ENCODE measurements at regions not wholly inside any gene's neighbourhood (a gene's known extent, or its start where the extent isn't known, plus 50 kb on each side); places are given as distances from the start of the nearest gene placed in this dataset.

GRCh38 chr2:10217489-10218435 lies 84.9 kb upstream of the HPCAL1 start:
- no peak for DNase-seq
- no peak overlapping the region for H2AFZ ChIP-seq (ENCODE audit: low read length)
- no peak overlapping the region for H3K4me3 ChIP-seq (ENCODE audit: low read length)
- no peak overlapping the region for H3K4me2 ChIP-seq (ENCODE audit: low read depth, low read length, poor library complexity, severe bottlenecking)
- H3K79me2 ChIP-seq (ENCODE audit: low read length) = no peaks in the 10 kb centered on the region
- no peak overlapping the region for H3K9ac ChIP-seq (ENCODE audit: low read length)
- H3K36me3 ChIP-seq (ENCODE audit: insufficient read depth, low read length) = no peaks in the 10 kb centered on the region
- H3K27ac ChIP-seq (ENCODE audit: low read length) = no peak overlapping the region
- H3K4me1 ChIP-seq (ENCODE audit: low read length) = no peaks in the 10 kb centered on the region
- no peaks in the 10 kb centered on the region for H3K27me3 ChIP-seq (ENCODE audit: low read length)
- no peaks in the 10 kb centered on the region for H3K9me2 ChIP-seq (replicated peaks; ENCODE audit: insufficient read depth, low read length)
- no peaks in the 10 kb centered on the region for H4K20me1 ChIP-seq (ENCODE audit: insufficient read depth, low read depth, low read length)
- H3K9me3 ChIP-seq (ENCODE audit: low read length) = no peaks in the 10 kb centered on the region

- no peaks in the 10 kb centered on the region for H3K4me1 ChIP-seq (ENCODE audit: low read length)
- H2AFZ ChIP-seq (ENCODE audit: low read length) = no peak overlapping the region
- no peak overlapping the region for H3K4me2 ChIP-seq (ENCODE audit: low read depth, low read length, poor library complexity, severe bottlenecking)
- H3K9ac ChIP-seq (ENCODE audit: low read length) = no peak overlapping the region
- H3K9me2 ChIP-seq (replicated peaks; ENCODE audit: insufficient read depth, low read length) = no peaks in the 10 kb centered on the region
- no peaks in the 10 kb centered on the region for H3K36me3 ChIP-seq (ENCODE audit: insufficient read depth, low read length)
- no peaks in the 10 kb centered on the region for H4K20me1 ChIP-seq (ENCODE audit: insufficient read depth, low read depth, low read length)
- H3K27me3 ChIP-seq (ENCODE audit: low read length) = no peaks in the 10 kb centered on the region
- no peak overlapping the region for H3K27ac ChIP-seq (ENCODE audit: low read length)
- H3K9me3 ChIP-seq (ENCODE audit: low read length) = no peaks in the 10 kb centered on the region
- no peak for DNase-seq
- no peaks in the 10 kb centered on the region for H3K79me2 ChIP-seq (ENCODE audit: low read length)
- no peak overlapping the region for H3K4me3 ChIP-seq (ENCODE audit: low read length)
Measured at GRCh38 chr2:10220045-10220901, 82.4 kb upstream of the HPCAL1 start.

- DNase-seq = no peak
- no peak overlapping the region for H2AFZ ChIP-seq (ENCODE audit: low read length)
- no peak overlapping the region for H3K4me3 ChIP-seq (ENCODE audit: low read length)
- H3K79me2 ChIP-seq (ENCODE audit: low read length) = no peaks in the 10 kb centered on the region
- H4K20me1 ChIP-seq (ENCODE audit: insufficient read depth, low read depth, low read length) = no peaks in the 10 kb centered on the region
- H3K4me2 ChIP-seq (ENCODE audit: low read depth, low read length, poor library complexity, severe bottlenecking) = no peak overlapping the region
- no peaks in the 10 kb centered on the region for H3K27me3 ChIP-seq (ENCODE audit: low read length)
- H3K4me1 ChIP-seq (ENCODE audit: low read length) = no peaks in the 10 kb centered on the region
- no peaks in the 10 kb centered on the region for H3K9me3 ChIP-seq (ENCODE audit: low read length)
- no peak overlapping the region for H3K27ac ChIP-seq (ENCODE audit: low read length)
- no peak overlapping the region for H3K9ac ChIP-seq (ENCODE audit: low read length)
- no peaks in the 10 kb centered on the region for H3K36me3 ChIP-seq (ENCODE audit: insufficient read depth, low read length)
- H3K9me2 ChIP-seq (replicated peaks; ENCODE audit: insufficient read depth, low read length) = no peaks in the 10 kb centered on the region
Measured at GRCh38 chr2:10220902-10221391, 81.8 kb upstream of the HPCAL1 start.

- Histone ChIP-seq H3K79me2 (ENCODE audit: low read length) (no peaks in the 10 kb centered on the region), H3K27me3 (ENCODE audit: low read length) (no peaks in the 10 kb centered on the region), H3K9ac (ENCODE audit: low read length) (no peak overlapping the region), H3K27ac (ENCODE audit: low read length) (no peak overlapping the region), H3K9me3 (ENCODE audit: low read length) (no peaks in the 10 kb centered on the region), H4K20me1 (ENCODE audit: insufficient read depth, low read depth, low read length) (no peaks in the 10 kb centered on the region), H3K4me3 (ENCODE audit: low read length) (no peak overlapping the region), H2AFZ (ENCODE audit: low read length) (no peak overlapping the region), H3K4me2 (ENCODE audit: low read depth, low read length, poor library complexity, severe bottlenecking) (no peak overlapping the region), H3K4me1 (ENCODE audit: low read length) (no peaks in the 10 kb centered on the region), H3K9me2 (replicated peaks; ENCODE audit: insufficient read depth, low read length) (no peaks in the 10 kb centered on the region), H3K36me3 (ENCODE audit: insufficient read depth, low read length) (no peaks in the 10 kb centered on the region)
- no peak for DNase-seq
Measured at GRCh38 chr2:10221443-10221842, 81.3 kb upstream of the HPCAL1 start.

- H3K4me2 ChIP-seq (ENCODE audit: low read depth, low read length, poor library complexity, severe bottlenecking) = no peak overlapping the region
- H4K20me1 ChIP-seq (ENCODE audit: insufficient read depth, low read depth, low read length) = no peaks in the 10 kb centered on the region
- no peak for DNase-seq
- H3K79me2 ChIP-seq (ENCODE audit: low read length) = no peaks in the 10 kb centered on the region
- no peaks in the 10 kb centered on the region for H3K9me2 ChIP-seq (replicated peaks; ENCODE audit: insufficient read depth, low read length)
- H3K4me1 ChIP-seq (ENCODE audit: low read length) = no peaks in the 10 kb centered on the region
- no peaks in the 10 kb centered on the region for H3K9me3 ChIP-seq (ENCODE audit: low read length)
- no peaks in the 10 kb centered on the region for H3K36me3 ChIP-seq (ENCODE audit: insufficient read depth, low read length)
- no peak overlapping the region for H3K9ac ChIP-seq (ENCODE audit: low read length)
- H2AFZ ChIP-seq (ENCODE audit: low read length) = no peak overlapping the region
- no peak overlapping the region for H3K4me3 ChIP-seq (ENCODE audit: low read length)
- no peaks in the 10 kb centered on the region for H3K27me3 ChIP-seq (ENCODE audit: low read length)
- no peak overlapping the region for H3K27ac ChIP-seq (ENCODE audit: low read length)
Measured at GRCh38 chr2:10221976-10222870, 80.5 kb upstream of the HPCAL1 start.

GRCh38 chr2:10223471-10223870 lies 79.2 kb upstream of the HPCAL1 start:
- Histone ChIP-seq H3K4me1 (ENCODE audit: low read length) (no peaks in the 10 kb centered on the region), H3K9ac (ENCODE audit: low read length) (no peak overlapping the region), H2AFZ (ENCODE audit: low read length) (no peak overlapping the region), H3K27ac (ENCODE audit: low read length) (no peak overlapping the region), H3K9me2 (replicated peaks; ENCODE audit: insufficient read depth, low read length) (no peaks in the 10 kb centered on the region), H4K20me1 (ENCODE audit: insufficient read depth, low read depth, low read length) (no peaks in the 10 kb centered on the region), H3K79me2 (ENCODE audit: low read length) (no peaks in the 10 kb centered on the region), H3K4me3 (ENCODE audit: low read length) (no peak overlapping the region), H3K4me2 (ENCODE audit: low read depth, low read length, poor library complexity, severe bottlenecking) (no peak overlapping the region), H3K27me3 (ENCODE audit: low read length) (no peaks in the 10 kb centered on the region), H3K36me3 (ENCODE audit: insufficient read depth, low read length) (no peaks in the 10 kb centered on the region), H3K9me3 (ENCODE audit: low read length) (no peaks in the 10 kb centered on the region)
- no peak for DNase-seq

- H3K4me2 ChIP-seq (ENCODE audit: low read depth, low read length, poor library complexity, severe bottlenecking) = no peak overlapping the region
- no peaks in the 10 kb centered on the region for H3K27me3 ChIP-seq (ENCODE audit: low read length)
- H3K9me3 ChIP-seq (ENCODE audit: low read length) = no peaks in the 10 kb centered on the region
- no peaks in the 10 kb centered on the region for H4K20me1 ChIP-seq (ENCODE audit: insufficient read depth, low read depth, low read length)
- no peak overlapping the region for H2AFZ ChIP-seq (ENCODE audit: low read length)
- H3K27ac ChIP-seq (ENCODE audit: low read length) = no peak overlapping the region
- H3K4me3 ChIP-seq (ENCODE audit: low read length) = no peak overlapping the region
- no peak for DNase-seq
- no peaks in the 10 kb centered on the region for H3K9me2 ChIP-seq (replicated peaks; ENCODE audit: insufficient read depth, low read length)
- H3K9ac ChIP-seq (ENCODE audit: low read length) = no peak overlapping the region
- H3K79me2 ChIP-seq (ENCODE audit: low read length) = no peaks in the 10 kb centered on the region
- H3K4me1 ChIP-seq (ENCODE audit: low read length) = no peaks in the 10 kb centered on the region
- H3K36me3 ChIP-seq (ENCODE audit: insufficient read depth, low read length) = no peaks in the 10 kb centered on the region
Measured at GRCh38 chr2:10223932-10224720, 78.6 kb upstream of the HPCAL1 start.
